Kidney (tissue), 13 donors: ENCODE measurements at regions not wholly inside any gene's neighbourhood (a gene's known extent, or its start where the extent isn't known, plus 50 kb on each side); places are given as distances from the start of the nearest gene placed in this dataset.

Source experiments
- DNase-seq, 5 donors: peaks; one replicate each; pipeline ENCODE4 v3.0.0-alpha.2; 2013 to 2020
- FAIRE-seq: peaks from 2 replicates; lab custom pipeline; 2012; peaks lifted over from hg19 to GRCh38; lab: Jason Lieb, UNC
- H3K27ac ChIP-seq, 2 donors: one replicate each; pipeline ENCODE4 v1.7.0; 2013; ENCODE audit warnings: low read depth in 2 of 2, low read length in 2 of 2, inconsistent platforms in 1 of 2
- H3K27me3 ChIP-seq: one replicate; pipeline ENCODE4 v1.7.1; 2013; ENCODE audit warnings: low read length, inconsistent platforms; ENCODE audit not compliant: control insufficient read depth, insufficient read depth
- H3K36me3 ChIP-seq, 3 donors: one replicate each; pipeline versions ENCODE4 v1.7.0 to v1.7.1; 2013; ENCODE audit warnings: low read length in 3 of 3, control low read depth in 1 of 3, inconsistent platforms in 1 of 3; ENCODE audit not compliant: insufficient read depth in 3 of 3, control insufficient read depth in 2 of 3
- H3K4me1 ChIP-seq, 3 donors: one replicate each; pipeline versions ENCODE4 v1.7.0 to v1.7.1; 2013; ENCODE audit warnings: low read length in 3 of 3, inconsistent platforms in 1 of 3, low read depth in 1 of 3; ENCODE audit not compliant: control insufficient read depth in 2 of 3, insufficient read depth in 2 of 3
- H3K4me3 ChIP-seq, 3 donors: one replicate each; pipeline versions ENCODE4 v1.7.0 to v1.8.1; 2013; ENCODE audit warnings: low read length in 3 of 3, control low read depth in 1 of 3, inconsistent platforms in 1 of 3
- H3K9ac ChIP-seq, 3 donors: one replicate each; pipeline versions ENCODE4 v1.7.0 to v1.7.1; 2013; ENCODE audit warnings: low read length in 3 of 3, control low read depth in 1 of 3, inconsistent platforms in 1 of 3
- H3K9me3 ChIP-seq, 3 donors: one replicate each; pipeline versions ENCODE4 v1.7.0 to v1.7.1; 2013; ENCODE audit warnings: low read length in 3 of 3, control low read depth in 1 of 3, inconsistent platforms in 1 of 3; ENCODE audit not compliant: control insufficient read depth in 2 of 3, insufficient read depth in 1 of 3
- intact Hi-C: fragments of 100-400 bp; cut with DNase I; formaldehyde crosslinking; loops from one replicate; pipeline ENCODE4 v1.11.1; 2022
- TF ChIP-seq, protein P1 (sequence below): IDR thresholded peaks from 3 replicates; pipeline ENCODE4 v1.5.1; 2012; ENCODE audit warnings: mild to moderate bottlenecking, moderate library complexity, borderline replicate concordance; ENCODE audit not compliant: insufficient read depth; ENCODE audit errors: extremely low read depth
- donor health status: control.
- donor health status: control.
- donor health status: control.
- donor health status: control.
- donor health status: control.
- donor health status: DM: yes; HTN: yes; CAD: no.
- donor health status: Normal renal cell carcinoma (clear cell type).

DNA sequence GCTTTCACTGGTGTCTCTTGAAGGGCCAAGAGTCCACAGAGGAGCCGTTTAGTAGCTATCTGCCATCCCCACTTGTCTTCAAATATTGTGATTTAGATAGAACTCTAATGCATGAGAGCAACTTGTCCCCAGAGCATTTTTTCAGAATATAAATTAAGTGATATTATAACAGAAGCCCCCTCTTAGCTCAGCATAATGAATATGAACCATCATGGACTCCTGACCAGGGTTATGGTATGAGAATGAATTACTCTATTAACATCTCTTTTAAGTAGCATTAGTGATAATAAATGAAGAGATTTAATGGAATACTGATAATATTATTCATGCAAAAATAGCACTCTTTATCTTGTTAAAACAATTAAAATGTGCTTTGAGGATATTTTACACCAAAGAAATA, 709.6 kb downstream of the GALR1 start:
- intact Hi-C loops, result no loop called here
- H3K36me3 ChIP-seq, result no peaks in the 10 kb centered on the region
- no peak for FAIRE-seq

DNA sequence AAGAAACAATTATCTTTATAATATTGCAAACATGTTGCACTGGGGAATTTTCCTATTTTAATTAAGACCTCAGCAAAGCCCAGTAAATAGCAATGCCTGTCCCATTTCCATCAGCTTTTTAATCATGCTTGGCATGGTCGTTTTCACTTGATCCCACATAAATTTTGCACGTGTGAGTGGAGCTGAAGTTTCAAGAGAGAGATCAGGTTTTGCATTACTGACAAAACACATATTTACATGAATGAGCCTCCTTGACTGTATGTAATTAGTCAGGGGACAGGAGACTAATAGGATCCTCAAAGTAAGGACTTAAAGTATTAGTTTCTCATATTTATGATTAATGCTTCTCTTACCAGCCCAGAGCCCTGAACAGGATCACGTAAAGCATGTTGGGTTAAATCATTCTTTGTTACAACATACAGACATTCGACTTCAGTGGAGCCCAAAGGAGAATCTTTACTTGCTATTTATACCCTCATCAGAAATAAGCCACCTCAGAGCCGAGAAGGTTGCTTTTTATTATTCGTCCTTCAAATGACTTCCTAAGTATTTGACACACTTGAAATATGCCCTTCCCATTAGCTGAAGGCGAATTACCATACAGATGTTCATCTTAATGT, 711.3 kb downstream of the GALR1 start:
- no peaks in the 10 kb centered on the region for H3K27me3 ChIP-seq
- H3K9me3 ChIP-seq, result no peaks in the 10 kb centered on the region
- no peak overlapping the region for H3K9ac ChIP-seq
- intact Hi-C loops, result no loop called here
- no peak overlapping the region for H3K4me3 ChIP-seq
- FAIRE-seq (no peak), DNase-seq (peak in 3 of 5 donors; percentile 33 to 67 (median 64))
- no peak overlapping the region for H3K27ac ChIP-seq
- TF ChIP-seq, protein P1, sequence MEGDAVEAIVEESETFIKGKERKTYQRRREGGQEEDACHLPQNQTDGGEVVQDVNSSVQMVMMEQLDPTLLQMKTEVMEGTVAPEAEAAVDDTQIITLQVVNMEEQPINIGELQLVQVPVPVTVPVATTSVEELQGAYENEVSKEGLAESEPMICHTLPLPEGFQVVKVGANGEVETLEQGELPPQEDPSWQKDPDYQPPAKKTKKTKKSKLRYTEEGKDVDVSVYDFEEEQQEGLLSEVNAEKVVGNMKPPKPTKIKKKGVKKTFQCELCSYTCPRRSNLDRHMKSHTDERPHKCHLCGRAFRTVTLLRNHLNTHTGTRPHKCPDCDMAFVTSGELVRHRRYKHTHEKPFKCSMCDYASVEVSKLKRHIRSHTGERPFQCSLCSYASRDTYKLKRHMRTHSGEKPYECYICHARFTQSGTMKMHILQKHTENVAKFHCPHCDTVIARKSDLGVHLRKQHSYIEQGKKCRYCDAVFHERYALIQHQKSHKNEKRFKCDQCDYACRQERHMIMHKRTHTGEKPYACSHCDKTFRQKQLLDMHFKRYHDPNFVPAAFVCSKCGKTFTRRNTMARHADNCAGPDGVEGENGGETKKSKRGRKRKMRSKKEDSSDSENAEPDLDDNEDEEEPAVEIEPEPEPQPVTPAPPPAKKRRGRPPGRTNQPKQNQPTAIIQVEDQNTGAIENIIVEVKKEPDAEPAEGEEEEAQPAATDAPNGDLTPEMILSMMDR, result no peak
- H3K4me1 ChIP-seq, result no peaks in the 10 kb centered on the region
- H3K36me3 ChIP-seq, result no peaks in the 10 kb centered on the region

More for the DNA sequence above, 709.6 kb downstream of the GALR1 start:
- H3K27ac ChIP-seq, result no peak overlapping the region
- no peak overlapping the region for H3K4me3 ChIP-seq
- TF ChIP-seq, protein P1, result no peak
- H3K9me3 ChIP-seq, result no peaks in the 10 kb centered on the region
- no peak for DNase-seq
- H3K27me3 ChIP-seq, result no peaks in the 10 kb centered on the region
- H3K4me1 ChIP-seq, result no peaks in the 10 kb centered on the region
- H3K9ac ChIP-seq, result no peak overlapping the region

DNA sequence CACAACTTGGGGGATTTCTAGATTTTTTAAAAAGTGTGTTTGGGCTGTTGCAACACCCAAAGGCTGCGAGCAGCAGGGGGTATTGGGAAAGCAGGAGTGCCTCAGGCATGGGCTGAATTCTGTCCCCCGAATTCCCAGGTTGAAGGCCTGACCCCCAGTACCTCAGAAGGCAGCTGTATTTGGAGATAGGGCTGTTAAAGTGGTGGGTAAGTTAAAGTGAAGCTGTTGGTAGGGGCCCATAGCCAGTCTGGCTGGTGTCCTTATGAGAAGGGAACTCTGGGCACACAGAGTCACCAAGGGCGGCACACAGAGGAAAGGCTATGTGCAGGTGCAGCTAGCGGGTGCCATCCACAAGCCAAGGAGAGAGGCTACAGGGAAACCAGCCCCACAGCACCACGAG, 717.4 kb downstream of the GALR1 start:
- intact Hi-C loops, result no loop called here
- Histone ChIP-seq H3K4me3 (no peak overlapping the region), H3K27ac (no peak overlapping the region), H3K9me3 (no peaks in the 10 kb centered on the region), H3K4me1 (no peaks in the 10 kb centered on the region), H3K27me3 (no peaks in the 10 kb centered on the region), H3K36me3 (no peaks in the 10 kb centered on the region), H3K9ac (no peak overlapping the region)
- FAIRE-seq (no peak), DNase-seq (no peak)
- TF ChIP-seq, protein P1, result no peak

DNA sequence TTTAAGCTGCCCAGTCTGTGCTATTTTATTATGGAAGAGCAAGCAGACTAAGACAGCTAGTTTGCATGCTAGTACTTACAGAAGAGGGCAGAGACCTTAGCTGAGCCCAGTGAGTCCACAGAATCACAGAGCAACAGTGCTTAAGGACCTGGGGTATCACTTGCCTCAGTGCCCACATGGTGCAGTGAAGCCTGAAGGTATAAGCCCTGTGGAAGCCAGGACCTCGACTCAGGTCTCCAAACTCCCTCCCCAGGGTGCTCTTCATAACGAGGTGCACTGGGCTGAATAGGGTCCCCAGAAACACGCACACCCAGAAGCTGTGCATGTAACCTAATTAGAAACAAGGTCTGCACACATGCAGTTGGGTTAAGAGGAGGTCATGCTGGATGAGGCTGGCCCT, 718.1 kb downstream of the GALR1 start:
- TF ChIP-seq, protein P1, result no peak
- Histone ChIP-seq H3K27ac (no peak overlapping the region), H3K9me3 (no peaks in the 10 kb centered on the region), H3K4me3 (no peak overlapping the region), H3K36me3 (no peaks in the 10 kb centered on the region), H3K27me3 (no peaks in the 10 kb centered on the region), H3K4me1 (no peaks in the 10 kb centered on the region), H3K9ac (no peak overlapping the region)
- DNase-seq (no peak), FAIRE-seq (no peak)
- intact Hi-C loops, result no loop called here
